Endothelial cell (in vitro differentiated cells): ENCODE measurements at regions not wholly inside any gene's neighbourhood (a gene's known extent, or its start where the extent isn't known, plus 50 kb on each side); places are given as distances from the start of the nearest gene placed in this dataset.

Source experiments
- DNase-seq: peaks from one replicate; pipeline ENCODE4 v3.0.0; 2021; ENCODE audit warnings: low spot score
- H3K27ac Mint-ChIP-seq: one replicate; pipeline ENCODE4 v1.8.0; 2021; ENCODE audit warnings: mixed read lengths, inconsistent platforms; ENCODE audit not compliant: unreplicated experiment
- H3K27me3 Mint-ChIP-seq: one replicate; pipeline ENCODE4 v1.8.0; 2021; ENCODE audit warnings: mild to moderate bottlenecking, moderate library complexity, mixed read lengths, inconsistent platforms; ENCODE audit not compliant: unreplicated experiment
- H3K36me3 Mint-ChIP-seq: one replicate; pipeline ENCODE4 v1.8.0; 2021; ENCODE audit warnings: mild to moderate bottlenecking, low read depth, mixed read lengths, inconsistent platforms; ENCODE audit not compliant: unreplicated experiment
- H3K4me1 Mint-ChIP-seq: one replicate; pipeline ENCODE4 v1.8.0; 2021; ENCODE audit warnings: mild to moderate bottlenecking, mixed read lengths, inconsistent platforms; ENCODE audit not compliant: unreplicated experiment
- H3K4me3 Mint-ChIP-seq: one replicate; pipeline ENCODE4 v1.8.0; 2021; ENCODE audit warnings: mild to moderate bottlenecking, mixed read lengths, inconsistent platforms; ENCODE audit not compliant: unreplicated experiment
- H3K9me3 Mint-ChIP-seq: one replicate; pipeline ENCODE4 v1.8.0; 2021; ENCODE audit warnings: mixed read lengths, inconsistent platforms; ENCODE audit not compliant: unreplicated experiment
- CTCF ChIP-seq: fragments of 200-600 bp; sonication (generic); IDR thresholded peaks from one replicate; pipeline ENCODE4 v1.5.0; 2021; ENCODE audit warnings: antibody characterized with exemption; ENCODE audit not compliant: unreplicated experiment

DNA sequence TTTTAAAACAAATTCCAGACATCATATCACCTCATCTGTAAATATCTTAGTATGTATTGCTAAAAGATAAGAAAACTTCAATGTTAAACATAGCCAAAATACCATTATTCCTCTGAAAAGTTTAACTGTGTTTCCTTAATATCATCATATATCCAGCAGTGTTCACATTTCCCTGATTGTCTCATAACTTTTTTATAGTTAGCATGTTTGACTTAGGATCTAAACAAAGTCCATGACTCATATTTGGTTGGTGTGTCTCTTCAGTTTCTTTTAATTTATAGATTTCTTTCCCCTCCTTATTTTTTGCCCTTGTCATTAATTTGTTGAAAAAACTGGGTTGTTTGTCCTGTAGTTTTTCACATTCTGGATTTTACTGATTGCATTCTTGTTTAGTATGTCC, 163.0 kb downstream of the RPS12 start:
- DNase-seq: no peak
- Mint-ChIP-seq H3K27ac (no peak overlapping the region), H3K4me3 (no peak overlapping the region), H3K9me3 (no peaks in the 10 kb centered on the region), H3K4me1 (no peaks in the 10 kb centered on the region), H3K27me3 (no peaks in the 10 kb centered on the region), H3K36me3 (no peaks in the 10 kb centered on the region)
- TF ChIP-seq CTCF: no peak

DNA sequence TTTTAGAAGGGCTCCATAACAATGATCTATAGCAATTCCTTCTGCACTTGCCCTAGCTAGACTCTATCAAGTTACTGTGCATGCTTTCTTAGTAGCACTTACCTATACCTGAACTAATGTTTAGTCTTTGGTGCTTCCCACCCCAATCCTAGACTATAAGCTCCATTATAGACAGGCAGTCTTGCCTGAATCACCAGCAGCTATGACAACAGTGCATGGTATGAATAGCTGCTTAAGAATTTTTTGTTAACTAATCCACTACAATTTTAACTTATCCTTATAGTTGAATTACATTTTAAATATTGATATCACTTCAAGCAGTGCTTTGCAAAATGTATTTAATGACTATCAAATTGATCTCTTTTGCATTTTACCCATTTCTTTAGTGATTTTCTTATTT, 164.3 kb downstream of the RPS12 start:
- no peak overlapping the region for H3K4me3 Mint-ChIP-seq
- no peak for DNase-seq
- no peaks in the 10 kb centered on the region for H3K4me1 Mint-ChIP-seq
- H3K36me3 Mint-ChIP-seq: no peaks in the 10 kb centered on the region
- H3K27me3 Mint-ChIP-seq: no peaks in the 10 kb centered on the region
- H3K9me3 Mint-ChIP-seq: no peaks in the 10 kb centered on the region
- H3K27ac Mint-ChIP-seq: no peak overlapping the region
- TF ChIP-seq CTCF: no peak

DNA sequence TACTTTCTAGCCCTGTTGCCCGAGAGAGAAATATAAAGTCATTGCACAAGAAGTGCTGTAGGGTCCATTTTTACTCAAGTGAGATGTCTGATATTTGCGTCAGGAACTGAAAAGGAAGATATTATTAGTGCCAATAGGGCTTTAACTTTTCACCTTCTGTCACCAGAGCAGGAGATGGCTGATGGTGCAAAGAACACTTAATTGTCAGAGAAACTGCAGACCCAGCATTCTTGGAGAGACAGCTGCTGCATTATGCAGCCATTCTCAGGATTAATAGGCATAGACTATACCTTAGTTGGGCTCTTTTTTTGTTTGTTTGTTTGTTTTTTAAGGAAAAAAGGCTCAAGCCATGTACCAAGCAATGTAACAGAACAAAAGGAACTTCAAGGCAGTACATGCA, 179.4 kb downstream of the RPS12 start:
- Mint-ChIP-seq H3K27me3 (peaks cover 1% of the 10 kb centered on the region), H3K4me3 (no peak overlapping the region), H3K4me1 (no peaks in the 10 kb centered on the region), H3K36me3 (no peaks in the 10 kb centered on the region), H3K9me3 (no peaks in the 10 kb centered on the region), H3K27ac (no peak overlapping the region)
- no peak for DNase-seq
- no peak for TF ChIP-seq CTCF

DNA sequence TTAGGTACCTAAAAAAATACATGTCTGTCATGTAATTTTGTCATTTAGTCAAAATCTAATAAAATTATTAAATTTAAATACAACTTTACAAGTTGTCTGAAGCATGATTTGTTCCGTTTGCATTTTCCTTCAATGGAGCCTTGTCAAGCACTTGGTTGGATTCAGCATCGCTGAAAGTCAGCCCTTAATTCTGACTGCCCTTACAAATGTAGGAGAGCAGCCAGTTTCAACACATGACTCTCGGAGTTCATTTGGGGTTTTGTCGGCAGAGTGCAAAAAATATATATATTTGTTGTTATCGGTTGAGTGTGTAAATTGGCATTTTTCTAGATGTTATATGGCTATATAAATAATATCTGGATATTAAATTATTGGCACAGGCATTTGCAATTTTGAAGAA, 180.6 kb downstream of the RPS12 start:
- Mint-ChIP-seq H3K36me3 (no peaks in the 10 kb centered on the region), H3K4me3 (no peak overlapping the region), H3K4me1 (peaks cover 2% of the 10 kb centered on the region), H3K27me3 (peaks cover 1% of the 10 kb centered on the region), H3K27ac (no peak overlapping the region), H3K9me3 (no peaks in the 10 kb centered on the region)
- no peak for TF ChIP-seq CTCF
- no peak for DNase-seq

DNA sequence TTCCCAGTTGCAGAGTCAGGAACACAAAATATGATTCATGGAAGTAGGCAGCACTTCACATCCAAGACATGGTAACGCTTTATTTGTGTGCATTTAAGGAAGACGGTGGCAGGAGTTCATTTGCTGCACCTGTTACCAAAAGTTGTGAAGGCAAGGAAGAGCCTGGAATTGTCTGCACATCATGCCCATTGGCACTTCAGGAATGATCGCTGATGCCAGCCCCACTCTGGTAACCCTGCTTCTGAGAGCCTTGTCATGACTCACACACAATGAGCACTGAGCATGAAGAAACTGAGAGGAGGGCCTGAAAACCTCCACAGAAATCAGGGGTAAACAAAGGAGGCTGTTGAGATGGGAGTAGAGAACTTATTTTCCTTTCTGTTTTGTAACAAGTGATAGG, 181.1 kb downstream of the RPS12 start:
- no peak for TF ChIP-seq CTCF
- Mint-ChIP-seq H3K4me1 (peaks cover 2% of the 10 kb centered on the region), H3K27ac (no peak overlapping the region), H3K9me3 (no peaks in the 10 kb centered on the region), H3K27me3 (peaks cover 1% of the 10 kb centered on the region), H3K36me3 (no peaks in the 10 kb centered on the region), H3K4me3 (no peak overlapping the region)
- DNase-seq: no peak
